NOMO-1 (cell line): ENCODE measurements at regions not wholly inside any gene's neighbourhood (a gene's known extent, or its start where the extent isn't known, plus 50 kb on each side); places are given as distances from the start of the nearest gene placed in this dataset.

ENCODE experiments used
- DNase-seq, 2 experiments: peaks; one replicate each; lab custom pipeline; 2025; ENCODE audit not compliant: unreplicated experiment in 2 of 2; lab: John Stamatoyannopoulos, UW

- no peak for DNase-seq
Observed at GRCh38 chr10:52915391-52915790, 142.8 kb upstream of the MBL2 start.

DNA sequence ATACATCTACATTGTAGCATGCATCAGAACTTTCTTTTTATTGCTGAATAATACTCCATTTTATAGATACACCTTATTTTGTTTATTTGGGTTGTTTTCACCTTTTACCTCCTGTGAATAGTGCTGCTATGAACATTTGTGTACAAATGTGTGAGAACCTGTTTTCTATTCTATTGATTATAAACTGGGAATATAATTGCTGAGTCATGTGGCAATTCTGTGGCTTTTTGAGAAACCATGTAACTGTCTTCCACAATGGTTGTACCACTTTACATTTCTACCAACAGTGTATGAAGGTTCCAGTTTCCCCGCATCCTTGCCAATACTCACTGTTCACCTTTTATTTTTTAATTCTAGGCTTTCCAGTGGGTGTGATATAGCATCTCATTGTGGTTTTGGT, 138.6 kb upstream of the MBL2 start:
- DNase-seq: no peak

GRCh38 chr10:52908478-52908877, 135.9 kb upstream of the MBL2 start:
- DNase-seq: no peak

DNA sequence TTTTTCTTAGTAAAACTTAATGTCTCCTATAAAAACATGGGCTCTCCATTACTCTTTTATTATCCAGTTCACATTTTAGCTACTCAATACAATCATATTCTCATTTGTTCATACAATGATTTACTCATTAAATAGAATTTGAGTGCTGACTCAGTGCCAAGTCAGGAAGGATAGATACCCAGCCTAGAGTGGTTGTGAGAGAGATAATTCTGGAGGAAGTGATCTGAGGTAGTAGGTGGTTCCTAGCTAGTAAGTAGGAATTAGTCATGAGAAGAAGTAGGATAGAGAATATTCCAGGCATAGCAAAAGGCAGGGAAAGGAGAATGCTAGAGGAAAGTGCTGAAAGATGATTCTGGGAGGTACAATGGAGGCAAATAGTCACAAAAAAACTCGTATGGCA, 133.5 kb upstream of the MBL2 start:
- DNase-seq: no peak

DNA sequence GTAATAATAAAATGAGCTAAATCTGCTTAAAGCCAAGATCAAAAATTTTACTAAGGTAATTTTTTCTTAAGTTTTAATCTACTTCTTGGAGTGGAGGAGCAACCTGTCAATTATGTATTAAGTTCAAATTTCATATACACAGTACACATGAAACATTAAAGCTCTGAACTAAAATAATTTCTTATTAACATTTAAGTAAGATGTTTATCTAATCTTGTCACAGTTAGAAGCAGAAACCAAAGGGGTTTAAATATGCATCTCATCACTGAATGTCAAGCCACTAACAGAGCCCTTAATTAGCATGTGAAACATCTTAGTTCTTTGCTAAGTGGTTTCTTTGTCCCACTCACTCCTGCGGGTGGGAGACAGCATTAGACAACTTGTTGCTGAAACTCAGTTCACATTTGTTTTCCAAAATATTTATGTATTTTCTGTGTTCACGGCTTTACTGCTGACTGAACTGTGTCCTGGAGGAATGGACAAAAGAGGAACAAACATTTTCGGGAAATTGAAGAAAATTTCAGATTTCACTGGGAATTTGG, 130.9 kb upstream of the MBL2 start:
- DNase-seq: no peak

DNA sequence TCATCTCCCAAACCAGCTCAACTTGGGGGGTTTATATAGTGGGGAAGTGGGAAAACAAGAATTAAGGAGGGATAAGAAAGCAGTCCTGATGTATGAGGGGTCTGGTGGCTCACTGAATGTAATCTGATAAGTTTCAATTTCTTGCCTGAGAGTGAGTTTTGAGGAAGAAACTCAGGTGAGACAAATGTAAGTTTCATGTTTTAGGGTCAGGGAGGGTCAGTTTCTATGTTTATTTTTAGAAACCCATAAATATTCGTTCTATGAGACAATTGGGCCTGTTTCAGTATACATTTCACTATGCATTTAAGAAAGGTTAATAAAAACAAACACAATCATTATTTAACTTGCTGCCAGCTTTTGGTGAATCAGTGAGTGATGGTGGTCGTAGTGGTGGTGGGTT, 128.0 kb upstream of the MBL2 start:
- no peak for DNase-seq

DNA sequence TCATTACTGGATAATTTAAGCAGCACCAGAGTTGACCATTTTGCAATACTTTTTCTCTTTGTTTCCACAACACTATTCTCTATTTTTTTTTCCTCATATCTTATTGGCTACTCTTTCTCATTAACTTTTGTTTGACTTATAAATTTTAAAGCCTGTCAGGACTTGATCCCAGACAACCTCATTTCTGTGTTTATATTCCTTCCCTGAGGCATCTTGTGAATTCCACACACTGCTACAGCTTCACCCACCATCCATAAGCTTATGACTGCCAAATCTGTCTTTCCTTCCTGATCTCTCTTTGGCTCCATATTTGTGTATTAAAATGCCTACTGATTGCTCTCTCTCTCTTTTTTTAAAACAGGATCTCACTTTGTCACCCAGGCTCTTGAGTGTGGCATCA, 124.6 kb upstream of the MBL2 start:
- no peak for DNase-seq

- no peak for DNase-seq
Observed at GRCh38 chr10:52895059-52895458, 122.5 kb upstream of the MBL2 start.

DNA sequence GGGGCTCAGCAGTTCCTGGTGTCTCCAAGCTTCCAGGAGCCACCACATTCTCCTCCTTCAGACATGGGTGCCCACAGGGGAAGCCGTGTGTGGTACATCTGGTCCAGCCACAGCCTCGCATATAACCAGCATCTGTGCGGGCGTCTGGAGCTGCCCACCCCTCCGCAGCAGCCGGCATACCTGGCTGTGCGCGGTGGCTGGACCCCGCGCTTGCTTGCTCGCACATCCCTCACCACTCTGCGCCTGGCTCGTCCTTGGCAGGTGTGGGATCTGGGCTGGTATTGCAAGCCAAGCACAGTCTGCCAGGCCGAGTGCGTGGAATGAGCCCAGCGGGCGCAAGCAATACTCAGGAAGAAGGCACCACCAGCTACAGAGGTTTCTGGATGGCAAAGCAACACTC, 117.7 kb upstream of the MBL2 start:
- DNase-seq: no peak

GRCh38 chr10:52889611-52890010, 117.0 kb upstream of the MBL2 start:
- DNase-seq: no peak

DNA sequence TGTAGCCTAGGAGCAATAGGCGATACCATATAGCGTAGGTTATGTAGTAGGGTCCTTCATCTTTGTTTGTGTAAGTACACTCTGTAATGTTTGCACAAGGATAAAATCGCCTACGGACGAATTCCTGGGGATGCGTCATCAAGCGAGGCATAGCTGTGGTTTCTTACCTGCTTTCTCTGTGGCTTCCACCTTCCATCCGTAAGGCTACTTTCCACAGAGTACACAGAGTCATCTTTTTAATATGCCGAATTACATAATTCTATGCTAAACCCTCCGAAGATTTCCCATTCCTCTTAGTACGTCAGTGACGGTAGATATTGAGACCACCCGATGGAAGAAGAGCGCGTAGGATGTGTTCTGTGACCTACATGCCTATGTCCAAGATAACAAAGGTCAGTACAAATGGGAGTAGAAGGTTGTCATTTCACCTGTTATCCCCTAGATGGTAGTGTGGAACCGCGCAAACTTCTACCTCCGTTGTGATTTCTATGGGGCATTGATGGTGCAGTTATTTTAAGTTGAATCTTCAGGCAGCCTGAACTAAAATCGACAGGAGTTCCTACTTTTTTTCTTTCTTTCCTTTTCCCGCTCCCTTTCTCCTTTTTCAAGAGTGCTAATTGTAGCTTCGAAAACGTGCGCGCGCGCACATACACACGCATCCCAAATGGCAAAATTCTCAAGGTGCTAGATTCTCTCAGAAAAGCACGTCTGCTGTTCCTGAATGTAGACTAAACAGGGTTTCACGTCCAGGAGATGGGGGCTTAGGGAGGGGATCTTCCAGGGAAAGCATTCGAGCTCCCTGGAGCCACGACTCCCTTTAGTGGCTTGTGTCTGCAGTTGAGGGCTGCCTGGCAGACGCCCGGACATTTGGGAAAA, 111.7 kb upstream of the MBL2 start:
- DNase-seq: peak; percentile 29 to 61

- DNase-seq: no peak
Observed at GRCh38 chr10:52879091-52879807, 106.7 kb upstream of the MBL2 start.

- DNase-seq: no peak
Observed at GRCh38 chr10:52877451-52877850, 104.9 kb upstream of the MBL2 start.

DNA sequence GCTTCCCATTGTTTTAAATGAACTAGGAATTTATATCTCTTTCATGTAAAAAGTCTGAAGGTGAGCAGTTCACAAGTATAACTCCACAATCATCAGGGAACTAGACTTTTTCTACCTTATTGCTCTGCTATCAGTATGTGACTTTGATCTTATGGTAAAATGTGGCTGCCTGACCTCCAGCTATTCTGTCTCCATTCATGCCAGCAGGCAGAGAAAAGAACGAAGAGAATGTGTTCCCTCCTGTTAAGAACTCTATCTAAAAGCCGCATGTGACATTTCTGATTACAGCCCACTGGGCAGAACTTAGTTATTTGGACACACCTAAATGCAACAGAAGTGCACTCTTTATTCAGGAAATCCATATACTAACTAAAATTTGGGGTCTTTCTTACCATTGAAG, 102.8 kb upstream of the MBL2 start:
- DNase-seq: no peak

- DNase-seq: no peak
Observed at GRCh38 chr10:52874581-52874980, 102.0 kb upstream of the MBL2 start.

DNA sequence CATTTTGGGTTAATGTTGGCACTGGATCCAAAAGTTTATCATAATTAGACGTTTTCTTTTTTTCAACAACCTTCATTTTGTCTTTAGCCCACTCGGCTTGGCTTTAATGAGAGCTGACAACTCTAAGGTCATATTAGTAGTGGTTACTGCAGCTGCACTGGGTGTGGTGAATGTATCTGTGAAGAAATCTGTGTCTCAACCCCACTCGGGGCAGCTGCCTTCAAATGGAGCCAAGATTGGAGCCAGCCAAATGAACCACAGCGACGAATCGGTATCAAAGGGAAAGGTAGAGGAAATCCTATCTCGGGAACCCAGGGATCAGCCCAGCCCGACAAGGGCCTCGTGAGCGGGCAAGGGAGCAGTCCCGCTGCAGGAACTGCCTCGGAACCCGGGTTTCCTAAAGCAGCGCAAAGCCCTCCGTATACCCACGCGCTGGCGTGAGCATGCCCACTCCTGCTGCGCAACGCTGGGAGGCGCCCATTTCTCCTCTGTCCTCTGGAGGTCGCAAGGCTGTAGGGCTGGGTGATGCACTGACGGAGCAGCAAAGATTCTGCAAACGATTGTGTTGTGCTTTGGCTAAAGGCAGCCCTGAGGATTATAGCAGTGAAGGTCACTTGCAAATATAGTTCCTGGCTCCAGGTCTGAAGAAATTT, 98.7 kb upstream of the MBL2 start:
- no peak for DNase-seq

DNA sequence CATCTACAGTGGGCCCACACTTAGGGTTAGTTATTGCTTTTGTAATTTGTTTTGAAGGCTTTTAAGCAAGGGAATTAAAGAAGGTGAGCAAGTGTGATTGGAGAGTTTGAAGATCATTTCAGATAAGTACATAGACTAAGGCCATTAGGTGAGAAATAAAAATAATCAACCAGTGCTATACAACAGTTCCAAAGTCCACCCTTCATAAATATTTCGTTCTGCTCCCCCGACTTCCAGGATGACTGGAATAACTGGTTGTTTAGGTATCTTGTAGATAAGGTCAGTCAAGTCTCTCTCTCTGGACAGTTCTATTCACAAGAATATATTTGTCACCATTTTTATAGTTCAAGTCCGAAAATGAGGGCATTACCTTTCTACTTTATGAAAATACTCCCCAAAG, 98.0 kb upstream of the MBL2 start:
- no peak for DNase-seq

DNA sequence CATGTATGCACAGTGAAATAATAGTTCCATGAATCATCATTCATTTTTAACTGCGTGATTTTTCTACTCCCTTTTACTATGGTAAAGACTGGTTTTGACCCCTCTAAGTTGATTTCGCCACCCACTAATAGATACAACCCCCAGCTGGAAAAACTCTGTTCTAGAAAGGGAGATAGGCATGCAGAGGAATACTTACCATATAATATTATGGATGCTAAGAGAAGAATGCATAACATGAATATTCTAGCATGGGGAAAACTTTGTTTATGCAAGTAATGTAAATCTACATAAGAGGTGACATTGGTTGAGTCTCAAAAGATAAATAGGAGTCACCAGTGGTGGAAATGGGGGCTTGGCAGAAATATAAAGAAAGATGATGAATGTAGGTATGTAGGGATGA, 97.3 kb upstream of the MBL2 start:
- no peak for DNase-seq

GRCh38 chr10:52865213-52865612, 92.6 kb upstream of the MBL2 start:
- no peak for DNase-seq

- no peak for DNase-seq
Observed at GRCh38 chr10:52864201-52865106, 91.9 kb upstream of the MBL2 start.
